SK-N-MC (cell line): ENCODE measurements at regions not wholly inside any gene's neighbourhood (a gene's known extent, or its start where the extent isn't known, plus 50 kb on each side); places are given as distances from the start of the nearest gene placed in this dataset.
"Not testable (repeated sequence)": the region's sequence is repeated elsewhere in the genome, so short reads cannot be mapped to it uniquely, and the experiment has no call there.

Experiments used
- DNase-seq: peaks from one replicate; pipeline ENCODE4 v3.0.0-alpha.2; 2011; ENCODE audit warnings: low read depth, low spot score
- H3K27ac ChIP-seq: fragments of 200-600 bp; sonication (generic); 2 replicates; pipeline ENCODE4 v1.5.1; 2016; ENCODE audit warnings: mixed run types
- H3K36me3 ChIP-seq: fragments of 200-600 bp; sonication (generic); 2 replicates; pipeline ENCODE4 v1.6.1; 2017; ENCODE audit warnings: antibody characterized with exemption, low read length, mixed read lengths; ENCODE audit not compliant: insufficient read depth
- H3K4me3 ChIP-seq: fragments of 200-600 bp; sonication (generic); 2 replicates; pipeline ENCODE4 v1.5.1; 2016
- H3K9ac ChIP-seq: fragments of 200-600 bp; sonication (generic); 2 replicates; pipeline ENCODE4 v1.8.0; 2017; ENCODE audit warnings: mixed run types, mixed read lengths; ENCODE audit not compliant: insufficient read length
- H3K9me3 ChIP-seq: fragments of 200-600 bp; sonication (generic); 2 replicates; pipeline ENCODE4 v1.6.1; 2017; ENCODE audit warnings: low read depth, mild to moderate bottlenecking, antibody characterized with exemption, low read length, moderate library complexity, mixed read lengths

- H3K4me3 ChIP-seq, H3K9me3 ChIP-seq, H3K9ac ChIP-seq, DNase-seq, H3K27ac ChIP-seq, H3K36me3 ChIP-seq: not testable (repeated sequence)
Measured at GRCh38 chrX:3911012-3911411, 197.6 kb upstream of the PRKX start.

DNA sequence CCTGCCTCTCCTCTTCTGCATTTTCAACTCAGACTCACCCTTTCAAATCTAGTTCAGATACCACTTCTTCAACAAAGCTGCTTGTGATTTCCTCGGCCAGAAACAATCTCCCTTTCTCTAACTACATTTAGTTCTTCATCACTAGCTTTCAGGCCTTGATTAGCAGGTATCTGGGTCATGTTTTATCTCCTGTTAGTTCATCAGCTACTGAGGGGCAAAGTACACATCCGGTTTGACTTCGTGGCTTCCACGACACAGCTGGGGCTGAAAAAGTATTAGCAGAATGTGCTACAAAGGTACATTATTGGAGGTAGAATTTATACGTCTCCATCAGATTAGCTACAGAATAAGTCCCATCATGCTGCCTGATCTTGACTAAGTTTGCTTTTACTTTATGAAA lies 197.2 kb upstream of the PRKX start:
- H3K27ac ChIP-seq, H3K4me3 ChIP-seq, H3K36me3 ChIP-seq, DNase-seq, H3K9me3 ChIP-seq, H3K9ac ChIP-seq: not testable (repeated sequence)

DNA sequence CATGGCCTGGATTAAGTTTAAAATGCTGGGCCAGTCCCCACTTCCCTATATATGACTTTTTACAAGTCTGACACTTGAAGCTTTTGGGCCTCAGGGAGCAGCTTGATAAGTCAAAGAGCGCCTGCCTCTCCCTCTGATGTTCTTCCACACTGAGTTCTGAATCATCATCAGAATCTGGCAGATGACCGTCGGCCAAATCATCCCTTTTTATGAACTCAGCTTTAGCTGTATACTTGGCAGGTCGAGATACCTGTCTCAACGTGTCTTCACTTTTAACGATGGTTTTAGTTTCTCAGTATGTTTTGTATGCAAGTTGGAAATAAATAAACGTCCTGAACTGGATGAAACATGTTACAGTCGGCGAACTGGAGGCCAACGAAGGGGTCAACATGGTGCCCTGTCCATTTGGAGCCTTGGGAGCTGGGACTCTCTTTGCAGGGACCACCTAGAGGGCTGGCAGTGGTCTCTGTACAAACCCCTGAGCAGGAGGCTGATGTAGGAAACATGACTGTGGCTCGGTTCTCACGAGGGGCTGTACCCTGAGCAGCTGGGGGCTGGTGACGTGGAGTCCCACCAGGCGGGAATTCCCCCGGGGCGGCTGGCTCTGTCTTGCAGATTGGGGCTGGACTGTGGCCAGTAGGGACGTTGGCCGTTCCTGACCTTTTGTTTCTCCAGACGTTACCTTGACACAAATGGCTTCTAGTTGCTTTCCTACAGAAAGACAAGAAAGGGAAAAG lies 192.2 kb upstream of the PRKX start:
- H3K9ac ChIP-seq, H3K9me3 ChIP-seq, H3K36me3 ChIP-seq, H3K4me3 ChIP-seq, DNase-seq, H3K27ac ChIP-seq: not testable (repeated sequence)

- not testable (repeated sequence) for DNase-seq, H3K36me3 ChIP-seq
Measured at GRCh38 chrX:3902222-3902621, 188.8 kb upstream of the PRKX start.

DNA sequence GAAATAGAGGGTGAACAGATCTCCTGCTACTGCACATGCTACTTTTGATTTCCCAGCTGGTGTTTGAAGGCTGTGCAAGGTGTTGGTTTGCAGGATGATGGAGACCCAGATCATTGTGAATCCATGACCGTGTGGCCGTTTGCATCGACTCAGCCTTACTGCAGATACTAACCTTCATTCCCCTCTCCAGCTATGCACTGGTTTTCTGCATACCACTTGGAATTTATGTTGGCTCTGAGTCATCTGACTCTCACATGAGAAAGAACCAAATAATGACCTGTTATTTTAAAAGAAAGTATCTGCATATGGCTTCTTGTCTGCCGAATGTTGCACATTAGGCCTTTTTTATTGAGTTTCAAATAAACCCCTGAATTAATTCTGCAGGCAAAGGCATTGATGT lies 183.3 kb upstream of the PRKX start:
- not testable (repeated sequence) for DNase-seq, H3K36me3 ChIP-seq, H3K4me3 ChIP-seq, H3K9ac ChIP-seq, H3K27ac ChIP-seq, H3K9me3 ChIP-seq

More at GRCh38 chrX:3902222-3902621, 188.8 kb upstream of the PRKX start:
- H3K9ac ChIP-seq, H3K4me3 ChIP-seq, H3K27ac ChIP-seq, H3K9me3 ChIP-seq: not testable (repeated sequence)

DNA sequence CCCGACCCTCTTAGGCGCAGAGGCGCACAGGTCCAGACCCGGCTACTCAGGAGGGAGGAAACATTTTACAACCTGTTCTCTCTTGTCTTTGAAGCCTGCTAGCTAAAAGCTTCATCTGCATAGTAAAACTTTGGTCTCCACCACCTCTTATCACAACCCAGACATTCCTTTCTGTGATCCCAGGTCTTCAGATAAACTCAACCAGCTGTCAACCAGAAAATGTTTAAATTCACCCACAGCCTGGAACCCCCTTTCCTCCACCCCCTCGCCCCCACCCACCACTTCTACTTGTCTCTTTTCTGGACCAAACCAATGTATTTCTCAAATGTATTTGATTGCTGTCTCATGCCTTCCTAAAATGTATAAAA lies 169.1 kb upstream of the PRKX start:
- DNase-seq, H3K9me3 ChIP-seq, H3K36me3 ChIP-seq, H3K27ac ChIP-seq, H3K9ac ChIP-seq, H3K4me3 ChIP-seq: not testable (repeated sequence)

- not testable (repeated sequence) for DNase-seq, H3K4me3 ChIP-seq, H3K27ac ChIP-seq, H3K9ac ChIP-seq, H3K9me3 ChIP-seq, H3K36me3 ChIP-seq
Measured at GRCh38 chrX:3881898-3882552, 168.6 kb upstream of the PRKX start.

DNA sequence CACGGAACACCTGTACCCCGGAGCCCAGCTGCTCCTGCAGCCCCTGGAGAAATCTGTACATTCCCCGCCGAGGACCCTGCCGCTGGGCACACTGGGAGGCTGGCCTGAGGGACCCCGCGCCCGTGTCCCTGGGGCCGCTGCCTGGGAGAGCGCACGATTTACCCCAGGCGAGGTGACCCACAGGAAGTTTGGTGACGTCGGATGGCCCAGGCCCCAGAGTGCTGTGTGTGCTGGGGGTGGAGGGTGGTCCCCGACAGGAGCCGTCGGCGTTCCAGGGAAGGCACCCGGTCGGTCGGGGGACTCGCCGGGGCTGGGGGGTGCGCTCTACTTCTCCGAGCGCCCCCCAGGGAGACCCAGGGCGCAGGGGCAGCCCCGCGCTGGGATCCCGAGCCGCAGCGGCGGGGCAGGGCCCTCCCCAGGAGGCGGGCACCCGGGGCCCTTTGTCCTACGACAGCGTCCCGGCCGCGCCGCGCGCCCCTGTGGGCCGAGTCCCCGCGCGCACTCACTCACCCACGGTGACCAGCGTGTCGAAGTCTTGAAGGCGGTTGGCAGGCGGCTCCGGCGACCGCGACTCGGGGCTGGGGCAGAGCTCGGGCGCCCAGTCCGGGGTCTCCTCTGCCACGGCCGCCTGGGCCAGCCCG lies 167.9 kb upstream of the PRKX start:
- not testable (repeated sequence) for H3K36me3 ChIP-seq, H3K4me3 ChIP-seq, H3K27ac ChIP-seq, DNase-seq, H3K9ac ChIP-seq, H3K9me3 ChIP-seq

GRCh38 chrX:3876393-3876792 lies 162.9 kb upstream of the PRKX start:
- H3K27ac ChIP-seq, H3K4me3 ChIP-seq, H3K9ac ChIP-seq, H3K9me3 ChIP-seq, DNase-seq, H3K36me3 ChIP-seq: not testable (repeated sequence)

DNA sequence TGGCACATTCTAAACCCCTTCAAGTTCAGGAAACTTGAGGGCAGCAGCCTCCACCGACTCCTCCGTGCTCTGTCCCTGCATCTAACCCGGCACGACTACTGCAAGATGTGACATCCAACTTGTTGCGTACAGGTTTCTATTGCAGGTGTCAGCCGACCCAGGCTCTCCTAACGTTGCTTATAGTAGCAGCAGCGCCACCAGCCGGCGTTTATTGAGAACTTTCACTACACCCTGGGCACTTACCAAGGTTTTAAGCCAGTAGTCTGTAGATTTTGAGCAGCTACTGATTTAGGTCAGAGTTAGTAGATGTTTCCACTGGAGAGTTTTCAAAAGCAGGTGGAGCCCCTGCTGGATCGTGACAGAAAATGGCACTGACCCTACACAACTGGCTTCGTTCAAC lies 162.2 kb upstream of the PRKX start:
- not testable (repeated sequence) for H3K27ac ChIP-seq, H3K36me3 ChIP-seq, H3K4me3 ChIP-seq, DNase-seq, H3K9ac ChIP-seq, H3K9me3 ChIP-seq

GRCh38 chrX:3872226-3872879 lies 158.9 kb upstream of the PRKX start:
- not testable (repeated sequence) for H3K36me3 ChIP-seq, H3K27ac ChIP-seq, DNase-seq, H3K4me3 ChIP-seq, H3K9me3 ChIP-seq, H3K9ac ChIP-seq

DNA sequence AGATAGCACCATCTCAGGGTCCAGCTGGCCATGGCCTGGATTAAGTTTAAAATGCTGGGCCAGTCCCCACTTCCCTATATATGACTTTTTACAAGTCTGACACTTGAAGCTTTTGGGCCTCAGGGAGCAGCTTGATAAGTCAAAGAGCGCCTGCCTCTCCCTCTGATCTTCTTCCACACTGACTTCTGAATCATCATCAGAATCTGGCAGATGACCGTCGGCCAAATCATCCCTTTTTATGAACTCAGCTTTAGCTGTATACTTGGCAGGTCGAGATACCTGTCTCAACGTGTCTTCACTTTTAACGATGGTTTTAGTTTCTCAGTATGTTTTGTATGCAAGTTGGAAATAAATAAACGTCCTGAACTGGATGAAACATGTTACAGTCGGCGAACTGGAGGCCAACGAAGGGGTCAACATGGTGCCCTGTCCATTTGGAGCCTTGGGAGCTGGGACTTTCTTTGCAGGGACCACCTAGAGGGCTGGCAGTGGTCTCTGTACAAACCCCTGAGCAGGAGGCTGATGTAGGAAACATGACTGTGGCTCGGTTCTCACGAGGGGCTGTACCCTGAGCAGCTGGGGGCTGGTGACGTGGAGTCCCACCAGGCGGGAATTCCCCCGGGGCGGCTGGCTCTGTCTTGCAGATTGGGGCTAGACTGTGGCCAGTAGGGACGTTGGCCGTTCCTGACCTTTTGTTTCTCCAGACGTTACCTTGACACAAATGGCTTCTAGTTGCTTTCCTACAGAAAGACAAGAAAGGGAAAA lies 153.8 kb upstream of the PRKX start:
- not testable (repeated sequence) for H3K9ac ChIP-seq, H3K4me3 ChIP-seq, DNase-seq, H3K27ac ChIP-seq, H3K36me3 ChIP-seq, H3K9me3 ChIP-seq

DNA sequence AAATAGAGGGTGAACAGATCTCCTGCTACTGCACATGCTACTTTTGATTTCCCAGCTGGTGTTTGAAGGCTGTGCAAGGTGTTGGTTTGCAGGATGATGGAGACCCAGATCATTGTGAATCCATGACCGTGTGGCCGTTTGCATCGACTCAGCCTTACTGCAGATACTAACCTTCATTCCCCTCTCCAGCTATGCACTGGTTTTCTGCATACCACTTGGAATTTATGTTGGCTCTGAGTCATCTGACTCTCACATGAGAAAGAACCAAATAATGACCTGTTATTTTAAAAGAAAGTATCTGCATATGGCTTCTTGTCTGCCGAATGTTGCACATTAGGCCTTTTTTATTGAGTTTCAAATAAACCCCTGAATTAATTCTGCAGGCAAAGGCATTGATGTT lies 144.9 kb upstream of the PRKX start:
- DNase-seq, result not testable (repeated sequence)

More for the DNA sequence above, 144.9 kb upstream of the PRKX start:
- not testable (repeated sequence) for H3K9me3 ChIP-seq, H3K27ac ChIP-seq, H3K4me3 ChIP-seq, H3K9ac ChIP-seq, H3K36me3 ChIP-seq
